K562 (cell line): ENCODE measurements at regions not wholly inside any gene's neighbourhood (a gene's known extent, or its start where the extent isn't known, plus 50 kb on each side); places are given as distances from the start of the nearest gene placed in this dataset.

Source experiments
- ATAC-seq: fragments of 200-7000 bp; cut with Tn5 transposase; 3 replicates; pipeline ENCODE4 v1.9.1; 2020; ENCODE audit warnings: moderate library complexity
- BruUV-seq: library from RNA; stranded (reverse); fragments of 400-500 nt; replicated peaks from 2 replicates; lab custom pipeline; 2021; lab: Mats Ljungman, UMichigan
- CTCF ChIA-PET: fragments of 300-600 bp; formaldehyde crosslinking; extraction: SDS; loops from one replicate; lab custom pipeline; 2021; ENCODE audit warnings: low intra/inter-chr PET ratio; lab: Yijun Ruan, JAX
- POLR2A ChIA-PET: fragments of 300-600, 350-650 bp; sonication (Branson Sonifier 250); formaldehyde crosslinking; extraction: SDS; loops from one replicate; lab custom pipeline; 2021; ENCODE audit warnings: antibody characterized with exemption, inconsistent platforms; lab: Yijun Ruan, JAX
- DNase-seq, 4 experiments: peaks; one replicate each; pipeline versions ENCODE4 v3.0.0 to v3.0.0-alpha.2; 2011 to 2018; ENCODE audit warnings: low spot score in 3 of 4, mixed read lengths in 3 of 4; ENCODE audit errors: extremely low read depth in 1 of 4
- FAIRE-seq: peaks from 2 replicates; lab custom pipeline; 2011; peaks lifted over from hg19 to GRCh38; lab: Jason Lieb, UNC
- H2AFZ ChIP-seq: 2 replicates; pipeline ENCODE4 v1.6.0; 2011; ENCODE audit warnings: low read depth, low read length, control low read depth, inconsistent platforms
- H3K27ac ChIP-seq: fragments of 200-600 bp; 3 replicates; pipeline ENCODE4 v1.8.0; 2011; ENCODE audit warnings: low read depth, mild to moderate bottlenecking, control low read depth, inconsistent platforms, low read length, moderate library complexity, mixed read lengths; ENCODE audit errors: extremely low read depth
- H3K27me3 ChIP-seq, 2 experiments: fragments of 300-600 bp in 1 of 2; 2 replicates in 1 of 2; 3 replicates in 1 of 2; pipeline versions ENCODE4 v1.6.0 to v1.8.0; 2011; ENCODE audit warnings: inconsistent platforms in 2 of 2, low read length in 2 of 2, mild to moderate bottlenecking in 1 of 2, mixed read lengths in 1 of 2, moderate library complexity in 1 of 2; ENCODE audit not compliant: control insufficient read depth in 2 of 2, insufficient read depth in 2 of 2
- H3K36me3 ChIP-seq: fragments of 300-600 bp; 3 replicates; pipeline ENCODE4 v1.8.0; 2011; ENCODE audit warnings: mild to moderate bottlenecking, low read length, inconsistent platforms; ENCODE audit not compliant: control insufficient read depth, insufficient read depth
- H3K4me1 ChIP-seq, 2 experiments: fragments of 200-600 bp in 1 of 2; replicated peaks in 1 of 2; 2 replicates in 1 of 2; 3 replicates in 1 of 2; pipeline versions ENCODE4 v1.5.1 to v1.8.0; 2011; ENCODE audit warnings: inconsistent platforms in 2 of 2, low read length in 2 of 2, mild to moderate bottlenecking in 1 of 2, mixed read lengths in 1 of 2, moderate library complexity in 1 of 2; ENCODE audit not compliant: control insufficient read depth in 2 of 2, insufficient read depth in 2 of 2
- H3K4me2 ChIP-seq: 2 replicates; pipeline ENCODE4 v1.6.1; 2011; ENCODE audit warnings: low read length, control low read depth, inconsistent platforms, mixed read lengths; ENCODE audit not compliant: insufficient read depth
- H3K4me3 ChIP-seq: fragments of 200-600 bp; sonication (generic), shearing (Covaris generic); 2 replicates; pipeline ENCODE4 v1.5.1; 2016; ENCODE audit warnings: control low read depth, inconsistent platforms
- H3K79me2 ChIP-seq: fragments of 200-600 bp; 3 replicates; pipeline ENCODE4 v1.8.0; 2011; ENCODE audit warnings: low read length, inconsistent platforms; ENCODE audit not compliant: control insufficient read depth, insufficient read depth
- H3K9ac ChIP-seq, 2 experiments: 2 replicates each; pipeline versions ENCODE4 v1.6.0 to v1.6.1; 2011; ENCODE audit warnings: low read depth in 2 of 2, low read length in 2 of 2, control low read depth in 1 of 2, inconsistent platforms in 1 of 2, mild to moderate bottlenecking in 1 of 2, mixed read lengths in 1 of 2; ENCODE audit not compliant: insufficient read depth in 1 of 2
- H3K9me1 ChIP-seq: one replicate; pipeline ENCODE4 v1.6.0; 2011; ENCODE audit warnings: inconsistent platforms, mild to moderate bottlenecking, low read length, moderate library complexity; ENCODE audit not compliant: control insufficient read depth, insufficient read depth
- H3K9me3 ChIP-seq: replicated peaks from 2 replicates; pipeline ENCODE4 v1.5.1; 2011; ENCODE audit warnings: low read depth, low read length, inconsistent platforms; ENCODE audit not compliant: control insufficient read depth, insufficient read depth
- H4K20me1 ChIP-seq: replicated peaks from 2 replicates; pipeline ENCODE4 v1.6.1; 2011; ENCODE audit warnings: low read length, inconsistent platforms, mixed read lengths; ENCODE audit not compliant: control insufficient read depth, insufficient read depth
- ELF1 ChIP-seq: fragments of 200-800 bp; sonication (Bioruptor generic); IDR thresholded peaks from 2 replicates; pipeline ENCODE4 v1.6.1; 2016; ENCODE audit warnings: missing genetic modification characterization, missing compliant biosample characterization
- FOXK1 ChIP-seq: sonication (generic); formaldehyde crosslinking; IDR thresholded peaks from 2 replicates; pipeline ENCODE4 v1.8.0; 2022; ENCODE audit warnings: missing genetic modification reagents, mild to moderate bottlenecking, borderline replicate concordance
- POU5F1 ChIP-seq: fragments of 150-350 bp; IDR thresholded peaks from 2 replicates; pipeline ENCODE4 v1.6.1; 2014; ENCODE audit warnings: borderline replicate concordance, low read length, low read depth, mild to moderate bottlenecking; ENCODE audit not compliant: partially characterized antibody
- ZFP36 ChIP-seq: fragments of 150-350 bp; IDR thresholded peaks from 2 replicates; pipeline ENCODE4 v1.6.1; 2018; ENCODE audit warnings: low read length, low read depth; ENCODE audit not compliant: partially characterized antibody
- WGBS: fragments of 100-300 bp; shearing (Covaris generic); methylation state at CpG from one replicate; pipeline ENCODE4 v1.1.6; 2016; ENCODE audit warnings: low coverage, mixed read lengths; ENCODE audit not compliant: insufficient coverage; ENCODE audit errors: missing lambda C conversion rate; 5-methylcytosine and 5-hydroxymethylcytosine counted together
- in situ Hi-C: fragments of 300-500 bp; cut with MboI; formaldehyde crosslinking; loops from 4 replicates; pipeline ENCODE4 v1.15.0; 2018; ENCODE audit warnings: inconsistent platforms, mixed read lengths
- intact Hi-C: fragments of 100-400 bp; cut with micrococcal nuclease; formaldehyde crosslinking; loops from 2 replicates; pipeline ENCODE4 v1.14.2; 2022
- TF ChIP-seq, protein P1 (sequence below): fragments of 250-450 bp; sonication (Bioruptor Pico); IDR thresholded peaks from 2 replicates; pipeline ENCODE4 v1.8.0; 2022; ENCODE audit warnings: inconsistent platforms, mild to moderate bottlenecking, moderate library complexity, borderline replicate concordance
- TF ChIP-seq, protein P2 (sequence below): sonication (generic); formaldehyde crosslinking; IDR thresholded peaks from 2 replicates; pipeline ENCODE4 v1.9.0; 2022; ENCODE audit warnings: mild to moderate bottlenecking, missing genetic modification reagents

DNA sequence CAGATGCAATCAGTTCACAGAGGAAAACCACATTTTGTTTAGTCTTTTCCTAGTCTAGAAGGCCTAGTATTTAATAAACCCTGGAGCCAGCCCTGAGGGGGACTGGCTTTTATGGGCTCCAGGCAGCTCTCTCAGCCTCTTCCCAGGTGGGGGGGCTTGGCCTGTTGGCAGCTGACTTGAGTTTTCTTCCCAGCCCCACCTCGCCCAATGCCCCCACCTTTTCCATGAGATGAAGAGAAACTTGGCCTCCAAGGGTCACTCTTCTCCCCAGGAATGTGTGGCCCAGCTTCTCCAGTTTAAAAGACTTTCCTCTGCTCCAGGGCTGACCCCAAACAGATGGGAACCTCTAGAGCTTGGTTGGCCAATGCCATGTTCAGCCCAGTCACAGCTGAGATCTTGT, 196.1 kb downstream of the BMP7 start:
- no peak overlapping the region for H2AFZ ChIP-seq
- TF ChIP-seq POU5F1 (no peak), FOXK1 (CRISPR knock-in tag) (no peak), ZFP36 (no peak), ELF1 (tag) (no peak)
- TF ChIP-seq, protein P1, sequence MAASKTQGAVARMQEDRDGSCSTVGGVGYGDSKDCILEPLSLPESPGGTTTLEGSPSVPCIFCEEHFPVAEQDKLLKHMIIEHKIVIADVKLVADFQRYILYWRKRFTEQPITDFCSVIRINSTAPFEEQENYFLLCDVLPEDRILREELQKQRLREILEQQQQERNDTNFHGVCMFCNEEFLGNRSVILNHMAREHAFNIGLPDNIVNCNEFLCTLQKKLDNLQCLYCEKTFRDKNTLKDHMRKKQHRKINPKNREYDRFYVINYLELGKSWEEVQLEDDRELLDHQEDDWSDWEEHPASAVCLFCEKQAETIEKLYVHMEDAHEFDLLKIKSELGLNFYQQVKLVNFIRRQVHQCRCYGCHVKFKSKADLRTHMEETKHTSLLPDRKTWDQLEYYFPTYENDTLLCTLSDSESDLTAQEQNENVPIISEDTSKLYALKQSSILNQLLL, result no peak
- TF ChIP-seq, protein P2, sequence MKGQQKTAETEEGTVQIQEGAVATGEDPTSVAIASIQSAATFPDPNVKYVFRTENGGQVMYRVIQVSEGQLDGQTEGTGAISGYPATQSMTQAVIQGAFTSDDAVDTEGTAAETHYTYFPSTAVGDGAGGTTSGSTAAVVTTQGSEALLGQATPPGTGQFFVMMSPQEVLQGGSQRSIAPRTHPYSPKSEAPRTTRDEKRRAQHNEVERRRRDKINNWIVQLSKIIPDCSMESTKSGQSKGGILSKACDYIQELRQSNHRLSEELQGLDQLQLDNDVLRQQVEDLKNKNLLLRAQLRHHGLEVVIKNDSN, result no peak
- H3K9me3 ChIP-seq, result no peaks in the 10 kb centered on the region
- H3K9me1 ChIP-seq, result no peaks in the 10 kb centered on the region
- intact Hi-C loops (no loop called here), in situ Hi-C loops (no loop called here)
- WGBS, result no CpG with 5 or more reads among the region's 1 CpG
- FAIRE-seq (no peak), ATAC-seq (no peak), DNase-seq (no peak)
- H3K4me1 ChIP-seq, result no peaks in the 10 kb centered on the region
- no peaks in the 10 kb centered on the region for H3K79me2 ChIP-seq
- no peaks in the 10 kb centered on the region for H3K36me3 ChIP-seq
- BruUV-seq, result no TSS peak
- CTCF ChIA-PET, result no interaction called here
- H3K27ac ChIP-seq, result no peak overlapping the region
- H3K27me3 ChIP-seq, result peaks cover 9 to 48% of the 10 kb centered on the region in 2 experiments; a peak in 4 of 5 replicates
- no peak overlapping the region for H3K4me3 ChIP-seq
- no peaks in the 10 kb centered on the region for H4K20me1 ChIP-seq
- H3K4me2 ChIP-seq, result no peak overlapping the region
- POLR2A ChIA-PET, result interaction anchor here (0.6 kb wide), 2 partner anchors 279 to 523 kb away, joined by 3 read pairs; no protein-coding TSS in a partner anchor
- no peak overlapping the region for H3K9ac ChIP-seq
